ENCODE measurements at regions not wholly inside any gene's neighbourhood (a gene's known extent, or its start where the extent isn't known, plus 50 kb on each side); places are given as distances from the start of the nearest gene placed in this dataset.

GRCh38 chr4:111187108-111187507 lies 564.2 kb upstream of the PITX2 start:
- DNase-seq, result no peak

- no peak for DNase-seq
Observed at GRCh38 chr4:111198446-111198845, 575.6 kb upstream of the PITX2 start.

- DNase-seq, result no peak
Observed at GRCh38 chr4:111204797-111205196, 581.9 kb upstream of the PITX2 start.

- DNase-seq, result no peak
Observed at GRCh38 chr4:111208970-111209369, 586.1 kb upstream of the PITX2 start.

- no peak for DNase-seq
Observed at GRCh38 chr4:111209706-111210105, 586.8 kb upstream of the PITX2 start.

- no peak for DNase-seq
Observed at GRCh38 chr4:111210595-111210994, 587.7 kb upstream of the PITX2 start.

GRCh38 chr4:111213531-111213930 lies 590.7 kb upstream of the PITX2 start:
- DNase-seq, result no peak

- DNase-seq, result no peak
Observed at GRCh38 chr4:111214371-111214770, 591.5 kb upstream of the PITX2 start.

- DNase-seq, result no peak
Observed at GRCh38 chr4:111215755-111216154, 592.9 kb upstream of the PITX2 start.

- no peak for DNase-seq
Observed at GRCh38 chr4:111216791-111217190, 593.9 kb upstream of the PITX2 start.

GRCh38 chr4:111221371-111221770 lies 598.5 kb upstream of the PITX2 start:
- no peak for DNase-seq

- DNase-seq, result no peak
Observed at GRCh38 chr4:111228396-111228795, 605.5 kb upstream of the PITX2 start.

- DNase-seq, result no peak
Observed at GRCh38 chr4:111228874-111229273, 606.0 kb upstream of the PITX2 start.

- no peak for DNase-seq
Observed at GRCh38 chr4:111230265-111230664, 607.4 kb upstream of the PITX2 start.

- no peak for DNase-seq
Observed at GRCh38 chr4:111231281-111231680, 608.4 kb upstream of the PITX2 start.

- no peak for DNase-seq
Observed at GRCh38 chr4:111234939-111235338, 612.1 kb upstream of the PITX2 start.

GRCh38 chr4:111263836-111264235 lies 641.0 kb upstream of the PITX2 start:
- no peak for DNase-seq

- DNase-seq, result no peak
Observed at GRCh38 chr4:111266937-111267336, 644.1 kb upstream of the PITX2 start.

GRCh38 chr4:111267786-111268185 lies 644.9 kb upstream of the PITX2 start:
- no peak for DNase-seq

GRCh38 chr4:111268769-111269414 lies 646.0 kb upstream of the PITX2 start:
- DNase-seq, result no peak

- DNase-seq, result no peak
Observed at GRCh38 chr4:111269439-111269838, 646.6 kb upstream of the PITX2 start.

- DNase-seq, result no peak
Observed at GRCh38 chr4:111274060-111274459, 651.2 kb upstream of the PITX2 start.

GRCh38 chr4:111274486-111274885 lies 651.6 kb upstream of the PITX2 start:
- no peak for DNase-seq

- no peak for DNase-seq
Observed at GRCh38 chr4:111281219-111281618, 658.3 kb upstream of the PITX2 start.

- DNase-seq, result no peak
Observed at GRCh38 chr4:111282035-111282434, 659.2 kb upstream of the PITX2 start.

Data from CD4-positive, alpha-beta T cell treated with Interleukin-1 beta for 1 hour (primary cell).